ENCODE measurements at regions not wholly inside any gene's neighbourhood (a gene's known extent, or its start where the extent isn't known, plus 50 kb on each side); places are given as distances from the start of the nearest gene placed in this dataset.

DNA sequence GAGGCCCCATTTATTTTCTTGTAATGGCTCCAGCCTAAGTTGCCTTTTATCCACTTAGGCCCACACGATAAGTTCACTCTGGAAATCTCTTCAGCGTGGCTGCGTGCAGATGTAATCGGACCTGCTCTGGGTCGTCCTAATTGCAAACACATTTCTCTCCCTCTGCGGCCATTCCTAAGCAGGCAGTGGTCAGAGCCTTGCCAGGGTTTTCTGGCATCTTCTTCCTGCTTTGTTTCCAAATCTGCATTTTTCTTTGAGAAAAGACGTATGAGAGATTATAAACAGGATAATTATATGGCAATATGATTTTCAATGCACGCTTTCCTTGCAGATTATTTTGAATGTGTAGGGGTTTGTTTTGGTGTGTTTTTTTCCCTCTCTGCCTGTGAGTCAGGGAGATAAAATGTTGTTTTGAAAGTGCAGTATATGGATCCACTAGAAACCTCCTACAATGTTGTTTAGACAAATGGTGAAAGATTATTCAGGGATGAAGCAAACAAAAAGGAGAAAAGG lies 239.4 kb upstream of the TANK start:
- TF ChIP-seq, protein P1, sequence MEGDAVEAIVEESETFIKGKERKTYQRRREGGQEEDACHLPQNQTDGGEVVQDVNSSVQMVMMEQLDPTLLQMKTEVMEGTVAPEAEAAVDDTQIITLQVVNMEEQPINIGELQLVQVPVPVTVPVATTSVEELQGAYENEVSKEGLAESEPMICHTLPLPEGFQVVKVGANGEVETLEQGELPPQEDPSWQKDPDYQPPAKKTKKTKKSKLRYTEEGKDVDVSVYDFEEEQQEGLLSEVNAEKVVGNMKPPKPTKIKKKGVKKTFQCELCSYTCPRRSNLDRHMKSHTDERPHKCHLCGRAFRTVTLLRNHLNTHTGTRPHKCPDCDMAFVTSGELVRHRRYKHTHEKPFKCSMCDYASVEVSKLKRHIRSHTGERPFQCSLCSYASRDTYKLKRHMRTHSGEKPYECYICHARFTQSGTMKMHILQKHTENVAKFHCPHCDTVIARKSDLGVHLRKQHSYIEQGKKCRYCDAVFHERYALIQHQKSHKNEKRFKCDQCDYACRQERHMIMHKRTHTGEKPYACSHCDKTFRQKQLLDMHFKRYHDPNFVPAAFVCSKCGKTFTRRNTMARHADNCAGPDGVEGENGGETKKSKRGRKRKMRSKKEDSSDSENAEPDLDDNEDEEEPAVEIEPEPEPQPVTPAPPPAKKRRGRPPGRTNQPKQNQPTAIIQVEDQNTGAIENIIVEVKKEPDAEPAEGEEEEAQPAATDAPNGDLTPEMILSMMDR (IDR thresholded peaks at IDR 0.05) = no peak
- TF ChIP-seq POLR2A (IDR thresholded peaks at IDR 0.05) (no peak), EP300 (IDR thresholded peaks at IDR 0.05) (no peak)
